ENCODE measurements at regions not wholly inside any gene's neighbourhood (a gene's known extent, or its start where the extent isn't known, plus 50 kb on each side); places are given as distances from the start of the nearest gene placed in this dataset.
"Not testable (repeated sequence)": the region's sequence is repeated elsewhere in the genome, so short reads cannot be mapped to it uniquely, and the experiment has no call there.

DNA sequence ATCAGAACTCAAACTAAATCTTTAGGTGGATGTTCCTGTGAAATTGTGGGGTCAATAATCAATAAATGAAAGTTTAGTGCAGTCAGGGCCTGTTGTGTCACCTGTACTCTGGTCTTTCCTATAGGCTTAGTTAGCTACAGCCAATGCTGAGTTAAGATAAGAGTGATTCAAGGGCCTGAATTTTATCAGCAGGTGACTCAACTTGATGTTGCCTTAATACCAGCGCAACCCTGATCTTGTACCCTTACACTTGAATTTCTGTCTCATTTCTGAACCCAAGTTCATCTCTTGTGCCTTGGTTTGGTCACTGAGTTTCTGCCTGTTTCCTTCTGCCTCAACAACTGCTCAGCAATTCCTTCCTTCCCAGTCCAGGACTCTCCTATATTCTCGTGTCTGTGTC, 157.0 kb upstream of the E2F7 start:
- DNase-seq, result no peak
- TF ChIP-seq, protein P1, sequence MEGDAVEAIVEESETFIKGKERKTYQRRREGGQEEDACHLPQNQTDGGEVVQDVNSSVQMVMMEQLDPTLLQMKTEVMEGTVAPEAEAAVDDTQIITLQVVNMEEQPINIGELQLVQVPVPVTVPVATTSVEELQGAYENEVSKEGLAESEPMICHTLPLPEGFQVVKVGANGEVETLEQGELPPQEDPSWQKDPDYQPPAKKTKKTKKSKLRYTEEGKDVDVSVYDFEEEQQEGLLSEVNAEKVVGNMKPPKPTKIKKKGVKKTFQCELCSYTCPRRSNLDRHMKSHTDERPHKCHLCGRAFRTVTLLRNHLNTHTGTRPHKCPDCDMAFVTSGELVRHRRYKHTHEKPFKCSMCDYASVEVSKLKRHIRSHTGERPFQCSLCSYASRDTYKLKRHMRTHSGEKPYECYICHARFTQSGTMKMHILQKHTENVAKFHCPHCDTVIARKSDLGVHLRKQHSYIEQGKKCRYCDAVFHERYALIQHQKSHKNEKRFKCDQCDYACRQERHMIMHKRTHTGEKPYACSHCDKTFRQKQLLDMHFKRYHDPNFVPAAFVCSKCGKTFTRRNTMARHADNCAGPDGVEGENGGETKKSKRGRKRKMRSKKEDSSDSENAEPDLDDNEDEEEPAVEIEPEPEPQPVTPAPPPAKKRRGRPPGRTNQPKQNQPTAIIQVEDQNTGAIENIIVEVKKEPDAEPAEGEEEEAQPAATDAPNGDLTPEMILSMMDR (IDR thresholded peaks at IDR 0.05), result no peak
- TF ChIP-seq POLR2A (IDR thresholded peaks at IDR 0.05), result no peak
- H3K36me3 ChIP-seq, result no peaks in the 10 kb centered on the region
- no peak overlapping the region for H3K4me3 ChIP-seq (replicated peaks in 1 of 3)
- H3K4me1 ChIP-seq, result no peaks in the 10 kb centered on the region
- no peak overlapping the region for H3K27ac ChIP-seq
- 92 to 96% methylated on average over 2 of the region's 2 CpGs for WGBS, 2 donors
- intact Hi-C loops (cut with DNase I), result no loop called here
- no peaks in the 10 kb centered on the region for H3K9me3 ChIP-seq
- no peaks in the 10 kb centered on the region for H3K27me3 ChIP-seq

DNA sequence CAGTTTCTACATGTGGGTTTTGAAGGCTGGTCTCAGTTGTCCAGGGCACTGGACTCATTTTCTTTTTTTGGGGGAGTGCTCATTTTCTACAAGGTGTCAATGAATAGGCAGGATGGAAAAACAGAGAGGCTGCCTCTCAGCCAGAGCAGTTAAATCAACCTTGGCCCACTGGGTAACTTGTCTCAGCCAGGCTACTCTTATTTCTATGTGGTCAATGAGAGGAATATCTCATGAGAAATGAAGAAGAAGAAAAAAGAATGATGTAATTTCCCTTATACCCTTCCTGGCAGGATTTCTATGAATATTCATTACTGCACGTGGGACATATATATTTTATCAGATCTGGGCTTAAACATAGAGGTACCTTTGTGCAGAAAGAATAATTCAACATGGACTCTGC, 155.2 kb upstream of the E2F7 start:
- H3K4me3 ChIP-seq (replicated peaks in 1 of 3), result no peak overlapping the region
- intact Hi-C loops (cut with DNase I), result no loop called here
- no peaks in the 10 kb centered on the region for H3K9me3 ChIP-seq
- no peak overlapping the region for H3K27ac ChIP-seq
- H3K4me1 ChIP-seq, result no peaks in the 10 kb centered on the region
- no peak for DNase-seq
- 67 to 80% methylated on average over 1 of the region's 1 CpG for WGBS, 2 donors
- no peak for TF ChIP-seq POLR2A (IDR thresholded peaks at IDR 0.05)
- TF ChIP-seq, protein P1 (IDR thresholded peaks at IDR 0.05), result no peak
- no peaks in the 10 kb centered on the region for H3K36me3 ChIP-seq
- no peaks in the 10 kb centered on the region for H3K27me3 ChIP-seq

DNA sequence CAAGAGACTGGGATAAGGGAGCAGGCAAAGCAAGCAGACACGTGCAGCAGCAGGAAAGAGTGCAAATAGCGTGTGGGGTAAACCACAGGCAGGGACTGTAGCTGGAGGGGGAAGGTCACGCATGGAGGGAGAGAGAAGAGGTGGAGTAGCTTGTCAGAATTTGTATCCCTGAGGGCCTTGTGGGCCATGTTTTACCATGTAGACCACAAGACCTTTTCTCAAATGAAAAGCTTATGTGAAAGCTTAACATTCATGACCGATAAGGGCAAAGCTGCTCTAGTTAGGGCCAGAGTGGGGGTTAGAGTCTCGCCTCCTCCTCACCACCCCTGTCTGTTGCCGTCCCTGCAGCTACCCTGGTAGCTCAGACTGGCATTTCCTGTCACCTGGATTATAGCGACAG, 152.9 kb upstream of the E2F7 start:
- Histone ChIP-seq H3K27ac (no peak overlapping the region), H3K4me3 (replicated peaks in 1 of 3) (no peak overlapping the region), H3K9me3 (no peaks in the 10 kb centered on the region), H3K36me3 (no peaks in the 10 kb centered on the region), H3K27me3 (no peaks in the 10 kb centered on the region), H3K4me1 (no peaks in the 10 kb centered on the region)
- TF ChIP-seq, protein P1 (IDR thresholded peaks at IDR 0.05), result no peak
- no peak for TF ChIP-seq POLR2A (IDR thresholded peaks at IDR 0.05)
- DNase-seq, result peak in 1 of 2 donors; percentile 5
- WGBS, 2 donors, result 62 to 68% methylated on average over 7 of the region's 7 CpGs
- intact Hi-C loops (cut with DNase I), result no loop called here

DNA sequence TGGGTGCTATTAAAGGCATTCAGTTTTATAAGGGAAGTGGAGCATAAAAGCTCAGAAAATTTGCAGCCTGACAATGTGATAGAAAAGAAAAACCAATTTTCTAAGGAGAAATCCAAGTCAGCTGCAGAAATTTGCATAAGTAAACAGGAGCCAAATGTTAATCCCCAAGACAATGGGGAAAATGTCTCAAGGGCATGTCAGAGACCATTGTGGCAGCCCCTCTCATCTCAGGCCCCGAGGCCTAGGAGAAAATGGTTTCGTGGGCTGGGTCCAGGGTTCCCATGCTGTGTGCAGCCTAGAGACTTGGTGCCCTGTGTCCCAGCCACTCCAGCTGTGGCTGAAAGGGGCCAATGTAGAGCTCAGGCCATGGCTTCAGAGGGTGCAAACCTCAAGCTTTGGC, 150.8 kb upstream of the E2F7 start:
- H3K4me1 ChIP-seq; intact Hi-C loops (cut with DNase I); H3K27ac ChIP-seq; H3K4me3 ChIP-seq (replicated peaks in 1 of 3); H3K27me3 ChIP-seq; H3K36me3 ChIP-seq; H3K9me3 ChIP-seq; DNase-seq: not testable (repeated sequence)
- WGBS, 2 donors, result 73 to 75% methylated on average over 2 of the region's 2 CpGs

DNA sequence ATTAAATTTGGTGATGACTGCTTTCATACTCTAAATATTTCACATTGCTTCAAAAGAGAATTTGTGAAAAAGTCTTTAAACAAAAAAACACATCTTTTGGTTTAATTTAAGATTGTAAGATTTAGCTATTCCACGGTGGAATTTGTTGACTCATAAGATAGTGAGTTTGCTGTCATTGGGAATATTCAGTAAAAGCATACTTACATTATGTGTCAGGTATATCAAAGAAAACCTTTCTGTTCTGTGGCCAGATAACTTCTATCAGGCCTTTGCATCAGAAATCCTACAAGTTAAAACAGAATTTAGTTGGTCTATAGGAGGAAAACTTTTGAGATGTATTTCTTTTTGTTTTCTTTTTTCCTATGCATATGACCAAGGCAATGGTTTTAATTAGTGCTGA, 148.8 kb upstream of the E2F7 start:
- H3K9me3 ChIP-seq, result no peaks in the 10 kb centered on the region

More for the DNA sequence above, 148.8 kb upstream of the E2F7 start:
- Histone ChIP-seq H3K4me3 (replicated peaks in 1 of 3) (no peak overlapping the region), H3K27ac (no peak overlapping the region), H3K27me3 (no peaks in the 10 kb centered on the region), H3K36me3 (no peaks in the 10 kb centered on the region), H3K4me1 (no peaks in the 10 kb centered on the region)
- TF ChIP-seq, protein P1 (IDR thresholded peaks at IDR 0.05), result no peak
- TF ChIP-seq POLR2A (IDR thresholded peaks at IDR 0.05), result no peak
- 78 to 87% methylated on average over 1 of the region's 1 CpG for WGBS, 2 donors
- DNase-seq, result no peak
- intact Hi-C loops (cut with DNase I), result no loop called here

All from thyroid gland (tissue), 4 donors.